Psoas muscle (tissue), 7 donors: ENCODE measurements at regions not wholly inside any gene's neighbourhood (a gene's known extent, or its start where the extent isn't known, plus 50 kb on each side); places are given as distances from the start of the nearest gene placed in this dataset.

ENCODE experiments used
- ATAC-seq, 4 donors: fragments of 200-7000 bp; cut with Tn5 transposase; one replicate each; pipeline ENCODE4 v1.9.1; 2020; ENCODE audit warnings: moderate library complexity in 3 of 4, mild to moderate bottlenecking in 2 of 4
- DNase-seq, 2 donors: peaks; one replicate each; pipeline ENCODE4 v3.0.0-alpha.2; 2020
- H3K27ac ChIP-seq: fragments of 200-600 bp; one replicate; pipeline ENCODE4 v1.8.0; 2022
- H3K27me3 ChIP-seq, 3 donors: fragments of 200-600 bp in 1 of 3; one replicate each; pipeline versions ENCODE4 v1.6.1 to v1.8.0; 2013 to 2022; ENCODE audit warnings: low read length in 2 of 3, mild to moderate bottlenecking in 2 of 3, moderate library complexity in 1 of 3; ENCODE audit not compliant: insufficient read depth in 3 of 3
- H3K36me3 ChIP-seq, 2 donors: fragments of 200-600 bp in 1 of 2; one replicate each; pipeline versions ENCODE4 v1.6.1 to v1.8.0; 2013 to 2022; ENCODE audit warnings: low read depth in 1 of 2, mild to moderate bottlenecking in 1 of 2, moderate library complexity in 1 of 2; ENCODE audit not compliant: insufficient read depth in 1 of 2
- H3K4me1 ChIP-seq: fragments of 200-600 bp; one replicate; pipeline ENCODE4 v1.8.0; 2022
- H3K4me3 ChIP-seq: fragments of 200-600 bp; one replicate; pipeline ENCODE4 v1.8.0; 2022; ENCODE audit warnings: mild to moderate bottlenecking
- H3K9me3 ChIP-seq: fragments of 200-600 bp; one replicate; pipeline ENCODE4 v1.8.0; 2022
- CTCF ChIP-seq: fragments of 200-600 bp; IDR thresholded peaks from one replicate; pipeline ENCODE4 v1.8.0; 2022; ENCODE audit warnings: antibody characterized with exemption
- WGBS, 3 donors: extraction: QIAGEN DNeasy Blood & Tissue Kit; methylation state at CpG; one replicate each; pipeline versions ENCODE4 v1.1.6 to v1.1.7; 2013; 5-methylcytosine and 5-hydroxymethylcytosine counted together
- intact Hi-C, 2 donors: fragments of 100-400 bp; cut with DNase I; formaldehyde crosslinking; loops; one replicate each; pipeline versions ENCODE4 v1.11.0 to v1.14.2; 2022
- donor health status: healthy with polysubstance abuse.
- donor health status: DM: no; HTN: no; CAD: no; lungs with moderate emphysema.
- donor health status: Bipolar disorder and iron deficiency.
- donor health status: healthy.
- donor health status: DM: yes; HTN: yes; CAD: no.
- donor health status: DM: no; HTN: no; CAD: no.
- donor health status: DM: yes; HTN: yes; CAD: no.

- ATAC-seq = no peak
- H3K27ac ChIP-seq = no peak overlapping the region
- H3K4me3 ChIP-seq = no peak overlapping the region
- no peaks in the 10 kb centered on the region for H3K4me1 ChIP-seq
- no peaks in the 10 kb centered on the region for H3K9me3 ChIP-seq
- intact Hi-C loops = no loop called here
- peaks cover 0 to 8% (median 6%) of the 10 kb centered on the region in 3 donors for H3K27me3 ChIP-seq
- WGBS, 3 donors = 89 to 94% (median 92%) methylated on average over 8 of the region's 8 CpGs
- no peak for TF ChIP-seq CTCF
- no peaks in the 10 kb centered on the region for H3K36me3 ChIP-seq
- DNase-seq = no peak
Observed at GRCh38 chr21:35587841-35588380, 472.4 kb downstream of the SETD4 start.

- no peak for TF ChIP-seq CTCF
- ATAC-seq (no peak), DNase-seq (no peak)
- peaks cover 0 to 6% (median 5%) of the 10 kb centered on the region in 3 donors for H3K27me3 ChIP-seq
- no peaks in the 10 kb centered on the region for H3K4me1 ChIP-seq
- H3K27ac ChIP-seq = no peak overlapping the region
- no peaks in the 10 kb centered on the region for H3K36me3 ChIP-seq
- intact Hi-C loops = no loop called here
- H3K4me3 ChIP-seq = no peak overlapping the region
- no peaks in the 10 kb centered on the region for H3K9me3 ChIP-seq
- WGBS, 3 donors = 55 to 64% (median 57%) methylated on average over 4 of the region's 4 CpGs
Observed at GRCh38 chr21:35586305-35586704, 474.0 kb downstream of the SETD4 start.

GRCh38 chr21:35585878-35586277 is 474.4 kb downstream of the SETD4 start:
- intact Hi-C loops = no loop called here
- no peak overlapping the region for H3K4me3 ChIP-seq
- no peaks in the 10 kb centered on the region for H3K9me3 ChIP-seq
- H3K36me3 ChIP-seq = no peaks in the 10 kb centered on the region
- H3K27ac ChIP-seq = no peak overlapping the region
- H3K27me3 ChIP-seq = peaks cover 0 to 3% (median under 1%) of the 10 kb centered on the region in 3 donors
- TF ChIP-seq CTCF = no peak
- no peaks in the 10 kb centered on the region for H3K4me1 ChIP-seq
- ATAC-seq (no peak), DNase-seq (no peak)
- 51 to 55% (median 54%) methylated on average over 5 of the region's 5 CpGs for WGBS, 3 donors

- 60 to 74% (median 64%) methylated on average over 6 of the region's 6 CpGs for WGBS, 3 donors
- no peak for TF ChIP-seq CTCF
Observed at GRCh38 chr21:35585155-35585554, 475.2 kb downstream of the SETD4 start.

More at GRCh38 chr21:35585155-35585554, 475.2 kb downstream of the SETD4 start:
- Histone ChIP-seq H3K9me3 (no peaks in the 10 kb centered on the region), H3K4me3 (no peak overlapping the region), H3K36me3 (no peaks in the 10 kb centered on the region), H3K4me1 (no peaks in the 10 kb centered on the region), H3K27ac (no peak overlapping the region), H3K27me3 (peaks cover 0 to 3% (median 0%) of the 10 kb centered on the region in 3 donors)
- intact Hi-C loops = no loop called here
- ATAC-seq (no peak), DNase-seq (no peak)
